SK-N-SH (cell line): ENCODE measurements at regions not wholly inside any gene's neighbourhood (a gene's known extent, or its start where the extent isn't known, plus 50 kb on each side); places are given as distances from the start of the nearest gene placed in this dataset.

Experiments
- CTCF ChIA-PET: fragments of 300-600, 350-600 bp; formaldehyde crosslinking; extraction: SDS; loops from one replicate; lab custom pipeline; 2021; lab: Yijun Ruan, JAX
- POLR2A ChIA-PET: fragments of 350-600 bp; sonication (Branson Sonifier 250); formaldehyde crosslinking; extraction: SDS; loops from one replicate; lab custom pipeline; 2020; ENCODE audit warnings: antibody characterized with exemption, inconsistent platforms; lab: Yijun Ruan, JAX
- DNase-seq: peaks from one replicate; pipeline ENCODE4 v3.0.0; 2012
- H2AFZ ChIP-seq: fragments of 200-600 bp; sonication (generic); 2 replicates; pipeline ENCODE4 v1.8.1; 2016; ENCODE audit warnings: antibody characterized with exemption, mild to moderate bottlenecking, low read depth
- H3F3A ChIP-seq: fragments of 200-600 bp; sonication (generic); replicated peaks from 2 replicates; pipeline ENCODE3; 2016; ENCODE audit warnings: antibody characterized with exemption, mild to moderate bottlenecking; ENCODE audit not compliant: insufficient read depth
- H3K27ac ChIP-seq, 2 experiments: fragments of 200-500 bp in 1 of 2; fragments of 200-600 bp in 1 of 2; sonication (Bioruptor generic) in 1 of 2; sonication (generic), shearing (Covaris generic) in 1 of 2; 2 replicates each; pipeline versions ENCODE4 v1.5.1 to v1.6.1; 2014 to 2016; ENCODE audit warnings: low read depth in 2 of 2, inconsistent platforms in 1 of 2, low read length in 1 of 2, mild to moderate bottlenecking in 1 of 2, mixed read lengths in 1 of 2
- H3K27me3 ChIP-seq: fragments of 200-600 bp; sonication (generic), shearing (Covaris generic); 2 replicates; pipeline ENCODE4 v1.6.1; 2016; ENCODE audit warnings: mixed run types; ENCODE audit not compliant: insufficient read depth
- H3K36me3 ChIP-seq, 2 experiments: fragments of 200-500 bp in 1 of 2; fragments of 200-600 bp in 1 of 2; sonication (Bioruptor generic) in 1 of 2; sonication (generic) in 1 of 2; replicated peaks in 1 of 2; 2 replicates each; pipeline versions ENCODE3 to v1.5.1; 2014 to 2016; ENCODE audit warnings: low read length in 1 of 2, mild to moderate bottlenecking in 1 of 2; ENCODE audit not compliant: insufficient read depth in 2 of 2, control insufficient read depth in 1 of 2
- H3K4me1 ChIP-seq, 2 experiments: fragments of 200-500 bp in 1 of 2; fragments of 200-600 bp in 1 of 2; sonication (Bioruptor generic) in 1 of 2; sonication (generic), shearing (Covaris generic) in 1 of 2; 2 replicates each; pipeline versions ENCODE4 v1.5.1 to v1.6.1; 2014 to 2016; ENCODE audit warnings: low read depth in 1 of 2, low read length in 1 of 2, mixed run types in 1 of 2; ENCODE audit not compliant: insufficient read depth in 2 of 2, control insufficient read depth in 1 of 2
- H3K4me2 ChIP-seq: fragments of 200-600 bp; sonication (generic), shearing (Covaris generic); 2 replicates; pipeline ENCODE4 v1.6.1; 2017; ENCODE audit warnings: mixed run types
- H3K4me3 ChIP-seq, 2 experiments: fragments of 200-500 bp in 1 of 2; fragments of 200-600 bp in 1 of 2; sonication (Bioruptor generic) in 1 of 2; sonication (generic), shearing (Covaris generic) in 1 of 2; 2 replicates each; pipeline versions ENCODE4 v1.5.1 to v1.8.1; 2014 to 2016; ENCODE audit warnings: low read depth in 2 of 2, inconsistent platforms in 1 of 2, low read length in 1 of 2, mild to moderate bottlenecking in 1 of 2, mixed read lengths in 1 of 2, moderate library complexity in 1 of 2
- H3K79me2 ChIP-seq: fragments of 200-600 bp; sonication (generic); 2 replicates; pipeline ENCODE4 v1.8.1; 2017; ENCODE audit warnings: mild to moderate bottlenecking; ENCODE audit not compliant: insufficient read depth
- H3K9ac ChIP-seq: fragments of 200-600 bp; sonication (generic); 2 replicates; pipeline ENCODE4 v1.6.1; 2017; ENCODE audit warnings: mixed run types
- H3K9me2 ChIP-seq: fragments of 200-600 bp; sonication (generic); 2 replicates; pipeline ENCODE4 v1.6.1; 2017; ENCODE audit warnings: mixed run types
- H3K9me3 ChIP-seq: fragments of 200-600 bp; sonication (generic); 2 replicates; pipeline ENCODE4 v1.6.1; 2017; ENCODE audit warnings: mixed run types, mild to moderate bottlenecking, moderate library complexity
- H4K20me1 ChIP-seq: fragments of 200-600 bp; sonication (generic); 2 replicates; pipeline ENCODE4 v1.6.1; 2017; ENCODE audit warnings: mild to moderate bottlenecking, mixed run types; ENCODE audit not compliant: insufficient read depth
- ELF1 ChIP-seq: IDR thresholded peaks from 2 replicates; pipeline ENCODE4 v1.4.0; 2012
- FOXM1 ChIP-seq: IDR thresholded peaks from 2 replicates; pipeline ENCODE4 v1.4.0; 2012; ENCODE audit warnings: low read depth, mild to moderate bottlenecking
- GATA2 ChIP-seq: sonication (generic); formaldehyde crosslinking; IDR thresholded peaks from 2 replicates; pipeline ENCODE4 v1.5.0; 2020; ENCODE audit warnings: mild to moderate bottlenecking, missing genetic modification reagents
- JUND ChIP-seq: IDR thresholded peaks from 2 replicates; pipeline ENCODE4 v1.4.0; 2012
- RAD21 ChIP-seq: IDR thresholded peaks from 2 replicates; pipeline ENCODE4 v1.6.1; 2012; ENCODE audit warnings: mild to moderate bottlenecking, low read length
- RFX5 ChIP-seq: IDR thresholded peaks from 2 replicates; pipeline ENCODE4 v1.6.1; 2012; ENCODE audit warnings: mild to moderate bottlenecking, improper control_type of control experiment, low read length
- RXRA ChIP-seq: IDR thresholded peaks from 2 replicates; pipeline ENCODE4 v1.4.0; 2012; ENCODE audit warnings: low read depth, mild to moderate bottlenecking, borderline replicate concordance
- WGBS: methylation state at CpG from one replicate; pipeline ENCODE4 v1.1.6; 2017; ENCODE audit warnings: low lambda C conversion rate; 5-methylcytosine and 5-hydroxymethylcytosine counted together
- TF ChIP-seq, protein P1 (sequence below): IDR thresholded peaks from 2 replicates; pipeline ENCODE4 v1.6.1; 2012; ENCODE audit warnings: mild to moderate bottlenecking, low read depth, low read length, moderate library complexity
- TF ChIP-seq, protein P2 (sequence below): IDR thresholded peaks from 2 replicates; pipeline ENCODE4 v1.4.0; 2012; ENCODE audit warnings: low read depth, borderline replicate concordance
- TF ChIP-seq, protein P3 (sequence below): fragments of 150-350 bp; IDR thresholded peaks from 2 replicates; pipeline ENCODE4 v1.6.1; 2017; ENCODE audit warnings: antibody characterized with exemption, low read length, low read depth, borderline replicate concordance
- TF ChIP-seq, protein P4 (sequence below): IDR thresholded peaks from 2 replicates; pipeline ENCODE4 v1.4.0; 2012; ENCODE audit warnings: low read depth

DNA sequence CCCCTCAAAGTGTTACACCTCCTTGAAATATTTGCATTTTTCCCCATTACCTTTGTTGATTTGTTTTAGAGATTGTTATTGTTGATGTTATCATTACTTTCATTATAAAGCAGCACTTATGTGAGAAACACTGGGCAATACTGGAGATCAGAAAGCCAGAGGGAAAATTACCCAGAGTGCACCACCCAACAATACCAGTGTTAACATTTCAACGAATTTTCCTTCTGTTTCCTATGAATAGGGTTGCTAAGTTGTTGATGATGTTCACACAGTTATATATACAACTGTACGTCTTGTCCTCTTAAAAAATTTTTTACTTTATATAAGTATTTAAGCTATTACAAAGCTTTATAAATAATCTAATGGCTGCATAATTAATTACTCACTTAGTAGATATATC is 173.6 kb upstream of the UMPS start:
- WGBS: 55% methylated on average over 2 of the region's 2 CpGs
- Histone ChIP-seq H3K27ac (peak overlapping the region; percentile 85 to 94; a peak in 2 of 4 replicates), H2AFZ (no peak overlapping the region; the same call in 1 of the 2 replicates), H3K9me2 (no peaks in the 10 kb centered on the region), H3K4me2 (no peak overlapping the region), H3K4me1 (peaks cover 26 to 61% of the 10 kb centered on the region in 2 experiments), H3K79me2 (no peaks in the 10 kb centered on the region), H3K36me3 (no peaks in the 10 kb centered on the region), H3K9me3 (no peaks in the 10 kb centered on the region), H4K20me1 (0 out of 2 replicates have a peak, but pooled peaks cover 5% of the 10 kb centered on the region), H3K9ac (no peak overlapping the region), H3F3A (peaks cover 39% of the 10 kb centered on the region), H3K4me3 (no peak overlapping the region), H3K27me3 (no peaks in the 10 kb centered on the region)
- CTCF ChIA-PET: interaction anchor here (0.8 to 13.3 kb wide), 8 partner anchors 8 to 540 kb away, joined by 3 to 280 read pairs (median 4); no protein-coding TSS in a partner anchor
- DNase-seq: no peak
- POLR2A ChIA-PET: no interaction called here
- TF ChIP-seq, protein P1, sequence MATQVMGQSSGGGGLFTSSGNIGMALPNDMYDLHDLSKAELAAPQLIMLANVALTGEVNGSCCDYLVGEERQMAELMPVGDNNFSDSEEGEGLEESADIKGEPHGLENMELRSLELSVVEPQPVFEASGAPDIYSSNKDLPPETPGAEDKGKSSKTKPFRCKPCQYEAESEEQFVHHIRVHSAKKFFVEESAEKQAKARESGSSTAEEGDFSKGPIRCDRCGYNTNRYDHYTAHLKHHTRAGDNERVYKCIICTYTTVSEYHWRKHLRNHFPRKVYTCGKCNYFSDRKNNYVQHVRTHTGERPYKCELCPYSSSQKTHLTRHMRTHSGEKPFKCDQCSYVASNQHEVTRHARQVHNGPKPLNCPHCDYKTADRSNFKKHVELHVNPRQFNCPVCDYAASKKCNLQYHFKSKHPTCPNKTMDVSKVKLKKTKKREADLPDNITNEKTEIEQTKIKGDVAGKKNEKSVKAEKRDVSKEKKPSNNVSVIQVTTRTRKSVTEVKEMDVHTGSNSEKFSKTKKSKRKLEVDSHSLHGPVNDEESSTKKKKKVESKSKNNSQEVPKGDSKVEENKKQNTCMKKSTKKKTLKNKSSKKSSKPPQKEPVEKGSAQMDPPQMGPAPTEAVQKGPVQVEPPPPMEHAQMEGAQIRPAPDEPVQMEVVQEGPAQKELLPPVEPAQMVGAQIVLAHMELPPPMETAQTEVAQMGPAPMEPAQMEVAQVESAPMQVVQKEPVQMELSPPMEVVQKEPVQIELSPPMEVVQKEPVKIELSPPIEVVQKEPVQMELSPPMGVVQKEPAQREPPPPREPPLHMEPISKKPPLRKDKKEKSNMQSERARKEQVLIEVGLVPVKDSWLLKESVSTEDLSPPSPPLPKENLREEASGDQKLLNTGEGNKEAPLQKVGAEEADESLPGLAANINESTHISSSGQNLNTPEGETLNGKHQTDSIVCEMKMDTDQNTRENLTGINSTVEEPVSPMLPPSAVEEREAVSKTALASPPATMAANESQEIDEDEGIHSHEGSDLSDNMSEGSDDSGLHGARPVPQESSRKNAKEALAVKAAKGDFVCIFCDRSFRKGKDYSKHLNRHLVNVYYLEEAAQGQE: no peak
- TF ChIP-seq RXRA (no peak), RAD21 (no peak), ELF1 (no peak), GATA2 (CRISPR knock-in tag) (no peak), RFX5 (no peak), FOXM1 (no peak), JUND (no peak)
- TF ChIP-seq, protein P2, sequence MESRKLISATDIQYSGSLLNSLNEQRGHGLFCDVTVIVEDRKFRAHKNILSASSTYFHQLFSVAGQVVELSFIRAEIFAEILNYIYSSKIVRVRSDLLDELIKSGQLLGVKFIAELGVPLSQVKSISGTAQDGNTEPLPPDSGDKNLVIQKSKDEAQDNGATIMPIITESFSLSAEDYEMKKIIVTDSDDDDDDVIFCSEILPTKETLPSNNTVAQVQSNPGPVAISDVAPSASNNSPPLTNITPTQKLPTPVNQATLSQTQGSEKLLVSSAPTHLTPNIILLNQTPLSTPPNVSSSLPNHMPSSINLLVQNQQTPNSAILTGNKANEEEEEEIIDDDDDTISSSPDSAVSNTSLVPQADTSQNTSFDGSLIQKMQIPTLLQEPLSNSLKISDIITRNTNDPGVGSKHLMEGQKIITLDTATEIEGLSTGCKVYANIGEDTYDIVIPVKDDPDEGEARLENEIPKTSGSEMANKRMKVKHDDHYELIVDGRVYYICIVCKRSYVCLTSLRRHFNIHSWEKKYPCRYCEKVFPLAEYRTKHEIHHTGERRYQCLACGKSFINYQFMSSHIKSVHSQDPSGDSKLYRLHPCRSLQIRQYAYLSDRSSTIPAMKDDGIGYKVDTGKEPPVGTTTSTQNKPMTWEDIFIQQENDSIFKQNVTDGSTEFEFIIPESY: no peak
- TF ChIP-seq, protein P3, sequence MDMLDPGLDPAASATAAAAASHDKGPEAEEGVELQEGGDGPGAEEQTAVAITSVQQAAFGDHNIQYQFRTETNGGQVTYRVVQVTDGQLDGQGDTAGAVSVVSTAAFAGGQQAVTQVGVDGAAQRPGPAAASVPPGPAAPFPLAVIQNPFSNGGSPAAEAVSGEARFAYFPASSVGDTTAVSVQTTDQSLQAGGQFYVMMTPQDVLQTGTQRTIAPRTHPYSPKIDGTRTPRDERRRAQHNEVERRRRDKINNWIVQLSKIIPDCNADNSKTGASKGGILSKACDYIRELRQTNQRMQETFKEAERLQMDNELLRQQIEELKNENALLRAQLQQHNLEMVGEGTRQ: no peak
- TF ChIP-seq, protein P4, sequence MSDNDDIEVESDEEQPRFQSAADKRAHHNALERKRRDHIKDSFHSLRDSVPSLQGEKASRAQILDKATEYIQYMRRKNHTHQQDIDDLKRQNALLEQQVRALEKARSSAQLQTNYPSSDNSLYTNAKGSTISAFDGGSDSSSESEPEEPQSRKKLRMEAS: no peak
